Nephron progenitor cell (in vitro differentiated cells): ENCODE measurements at regions not wholly inside any gene's neighbourhood (a gene's known extent, or its start where the extent isn't known, plus 50 kb on each side); places are given as distances from the start of the nearest gene placed in this dataset.

Experiments used
- DNase-seq: peaks from one replicate; pipeline ENCODE4 v3.0.0; 2021
- H3K27ac Mint-ChIP-seq: 2 replicates; pipeline ENCODE4 v1.8.0; 2021; ENCODE audit warnings: mild to moderate bottlenecking, moderate library complexity, mixed read lengths
- H3K27me3 Mint-ChIP-seq: 2 replicates; pipeline ENCODE4 v1.8.0; 2021; ENCODE audit warnings: mild to moderate bottlenecking, low read depth, mixed read lengths; ENCODE audit not compliant: poor library complexity
- H3K36me3 Mint-ChIP-seq: 2 replicates; pipeline ENCODE4 v1.8.0; 2021; ENCODE audit warnings: low read depth, mixed read lengths
- H3K4me1 Mint-ChIP-seq: 2 replicates; pipeline ENCODE4 v1.8.0; 2021; ENCODE audit warnings: mixed read lengths
- H3K4me3 Mint-ChIP-seq: 2 replicates; pipeline ENCODE4 v1.8.0; 2021; ENCODE audit warnings: mild to moderate bottlenecking, moderate library complexity, mixed read lengths
- H3K9me3 Mint-ChIP-seq: 2 replicates; pipeline ENCODE4 v1.8.0; 2021; ENCODE audit warnings: mild to moderate bottlenecking, moderate library complexity, mixed read lengths
- CTCF ChIP-seq: fragments of 200-600 bp; sonication (generic); IDR thresholded peaks from 2 replicates; pipeline ENCODE4 v1.5.0; 2021; ENCODE audit warnings: antibody characterized with exemption

- no peak overlapping the region for H3K27ac Mint-ChIP-seq
- peaks cover 67% of the 10 kb centered on the region for H3K27me3 Mint-ChIP-seq
- no peaks in the 10 kb centered on the region for H3K36me3 Mint-ChIP-seq
- no peaks in the 10 kb centered on the region for H3K9me3 Mint-ChIP-seq
- peaks cover 28% of the 10 kb centered on the region for H3K4me1 Mint-ChIP-seq
- no peak overlapping the region for H3K4me3 Mint-ChIP-seq
- TF ChIP-seq CTCF: no peak
- no peak for DNase-seq
Measured at GRCh38 chr2:41903474-41904135, 144.2 kb upstream of the PKDCC start.

- H3K27me3 Mint-ChIP-seq: peaks cover 71% of the 10 kb centered on the region
- peaks cover 28% of the 10 kb centered on the region for H3K4me1 Mint-ChIP-seq
- no peak overlapping the region for H3K27ac Mint-ChIP-seq
- H3K36me3 Mint-ChIP-seq: no peaks in the 10 kb centered on the region
- H3K9me3 Mint-ChIP-seq: no peaks in the 10 kb centered on the region
- no peak for TF ChIP-seq CTCF
- H3K4me3 Mint-ChIP-seq: no peak overlapping the region
- no peak for DNase-seq
Measured at GRCh38 chr2:41904459-41904858, 143.4 kb upstream of the PKDCC start.

- TF ChIP-seq CTCF: no peak
- no peaks in the 10 kb centered on the region for H3K9me3 Mint-ChIP-seq
- H3K36me3 Mint-ChIP-seq: no peaks in the 10 kb centered on the region
- DNase-seq: no peak
- H3K4me3 Mint-ChIP-seq: peak overlapping the region; percentile 21
- H3K4me1 Mint-ChIP-seq: peaks cover 33% of the 10 kb centered on the region
- H3K27me3 Mint-ChIP-seq: peaks cover 78% of the 10 kb centered on the region
- H3K27ac Mint-ChIP-seq: no peak overlapping the region
Measured at GRCh38 chr2:41905597-41906337, 142.1 kb upstream of the PKDCC start.

GRCh38 chr2:41906338-41906725 is 141.5 kb upstream of the PKDCC start:
- TF ChIP-seq CTCF: no peak
- peak overlapping the region; percentile 21 for H3K4me3 Mint-ChIP-seq
- H3K9me3 Mint-ChIP-seq: no peaks in the 10 kb centered on the region
- peaks cover 33% of the 10 kb centered on the region for H3K4me1 Mint-ChIP-seq
- DNase-seq: no peak
- no peak overlapping the region for H3K27ac Mint-ChIP-seq
- H3K27me3 Mint-ChIP-seq: peaks cover 83% of the 10 kb centered on the region
- no peaks in the 10 kb centered on the region for H3K36me3 Mint-ChIP-seq

- peaks cover 33% of the 10 kb centered on the region for H3K4me1 Mint-ChIP-seq
- H3K27me3 Mint-ChIP-seq: peaks cover 83% of the 10 kb centered on the region
- no peak overlapping the region for H3K27ac Mint-ChIP-seq
- DNase-seq: no peak
- TF ChIP-seq CTCF: no peak
- no peaks in the 10 kb centered on the region for H3K36me3 Mint-ChIP-seq
- peak overlapping the region; percentile 46 for H3K4me3 Mint-ChIP-seq
- no peaks in the 10 kb centered on the region for H3K9me3 Mint-ChIP-seq
Measured at GRCh38 chr2:41907141-41907540, 140.7 kb upstream of the PKDCC start.

GRCh38 chr2:41907771-41908207 is 140.0 kb upstream of the PKDCC start:
- no peak for TF ChIP-seq CTCF
- Mint-ChIP-seq H3K27me3 (peaks cover 86% of the 10 kb centered on the region), H3K36me3 (no peaks in the 10 kb centered on the region), H3K27ac (no peak overlapping the region), H3K9me3 (no peaks in the 10 kb centered on the region), H3K4me3 (no peak overlapping the region), H3K4me1 (peaks cover 33% of the 10 kb centered on the region)
- DNase-seq: no peak
